SK-MEL-5 (cell line): ENCODE measurements at regions not wholly inside any gene's neighbourhood (a gene's known extent, or its start where the extent isn't known, plus 50 kb on each side); places are given as distances from the start of the nearest gene placed in this dataset.
"Not testable (repeated sequence)": the region's sequence is repeated elsewhere in the genome, so short reads cannot be mapped to it uniquely, and the experiment has no call there.

Experiments
- DNase-seq: peaks from one replicate; pipeline ENCODE4 v3.0.0-alpha.2; 2016; ENCODE audit warnings: low read depth, low spot score
- in situ Hi-C: cut with HindIII; loops from 2 replicates; pipeline ENCODE4 v1.10.0; 2016; ENCODE audit warnings: low sequenced_read_pairs, high pct_unique_total_duplicates, low pct_unique_long_range_greater_than_20kb

DNA sequence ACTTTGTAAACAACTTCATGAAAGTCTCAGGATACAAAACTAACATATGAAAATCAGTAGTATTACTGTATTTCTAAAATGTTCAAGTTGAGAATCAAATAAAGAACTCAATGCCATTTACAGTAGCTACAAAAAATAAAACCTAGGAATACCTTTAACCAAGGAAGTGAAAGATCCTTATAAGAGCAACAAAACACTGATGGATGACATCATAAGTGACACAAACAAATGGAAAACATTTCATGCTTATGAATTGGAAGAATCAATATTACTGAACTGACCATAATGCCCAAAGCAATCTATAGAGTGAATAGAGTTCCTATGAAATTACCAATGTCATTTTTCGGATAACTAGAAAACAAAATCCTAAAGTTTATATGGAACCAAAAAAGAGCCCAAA, 1038.1 kb downstream of the SUCLG1 start:
- in situ Hi-C loops: no loop called here
- DNase-seq: no peak

DNA sequence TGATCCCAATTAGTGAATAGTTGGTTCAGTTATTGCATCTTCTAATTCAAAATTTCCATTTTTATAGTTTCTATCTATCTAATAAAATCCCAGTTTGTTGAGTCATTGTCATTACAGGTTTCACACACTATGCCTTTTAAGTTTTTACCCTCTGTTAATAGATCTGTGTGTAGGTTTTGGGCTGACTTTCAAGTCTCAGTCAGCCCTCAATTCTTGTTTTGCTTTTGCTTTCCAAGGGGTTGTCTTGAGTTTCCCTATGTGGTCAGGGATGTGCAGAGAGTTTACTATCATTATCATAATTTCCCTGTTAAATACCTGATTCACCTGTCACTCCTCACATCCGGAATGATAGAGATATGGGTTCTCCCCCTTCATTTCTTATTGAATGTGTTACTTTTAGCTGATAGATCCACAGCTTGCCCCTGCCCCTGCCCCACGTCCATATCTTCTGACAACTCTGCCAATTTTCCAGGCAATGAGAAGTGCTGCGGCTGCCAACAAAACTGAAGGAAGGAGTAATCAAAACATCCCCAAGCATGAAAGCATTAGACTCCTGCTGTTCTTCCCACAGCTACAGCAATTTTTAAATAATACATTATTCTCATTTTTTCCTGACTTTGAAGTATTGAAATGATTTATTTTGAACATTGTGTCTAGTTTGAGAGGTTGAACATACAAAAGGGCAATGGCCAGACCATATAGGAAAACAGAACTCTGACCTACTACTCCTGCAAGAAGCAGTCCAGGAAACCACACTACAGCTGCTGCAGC, 1064.8 kb downstream of the SUCLG1 start:
- DNase-seq: no peak
- in situ Hi-C loops: no loop called here

DNA sequence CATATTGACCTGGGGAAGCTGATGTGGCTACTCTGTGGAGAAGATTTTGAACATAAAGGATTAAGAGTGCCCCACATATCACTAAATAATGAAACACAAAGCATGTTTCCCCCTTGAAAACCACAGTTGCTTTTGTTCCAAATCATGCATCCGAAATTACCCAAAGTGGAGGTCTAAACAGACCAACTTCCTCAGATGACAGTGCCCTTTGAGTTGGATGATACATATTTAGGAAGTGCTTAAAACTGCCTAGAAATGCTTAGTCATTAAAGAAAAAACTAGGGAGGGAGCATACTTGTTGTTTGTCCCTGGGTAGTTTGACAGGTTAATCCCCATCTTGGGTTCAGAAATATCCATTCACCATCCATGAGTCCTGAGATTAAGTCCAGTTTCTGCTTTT, 1070.3 kb downstream of the SUCLG1 start:
- in situ Hi-C loops: no loop called here
- DNase-seq: no peak

DNA sequence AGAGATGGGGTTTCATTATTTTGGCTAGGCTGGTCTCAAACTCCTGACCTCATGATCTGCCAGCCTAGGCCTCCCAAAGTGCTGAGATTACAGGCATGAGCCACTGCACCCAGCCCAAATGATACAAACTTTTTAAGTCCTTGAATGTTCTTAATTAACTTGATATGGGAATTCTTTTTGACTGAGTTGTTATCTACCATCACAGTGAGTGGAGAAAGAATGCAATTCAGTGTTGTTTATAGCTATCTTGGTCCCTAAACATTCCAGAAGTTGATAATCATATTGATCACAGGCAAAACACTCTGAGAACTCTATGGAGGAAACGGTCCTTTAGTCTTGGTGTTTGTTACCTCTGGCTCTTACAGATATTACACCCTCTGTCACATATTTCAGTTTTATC, 1072.5 kb downstream of the SUCLG1 start:
- no peak for DNase-seq
- in situ Hi-C loops: no loop called here

DNA sequence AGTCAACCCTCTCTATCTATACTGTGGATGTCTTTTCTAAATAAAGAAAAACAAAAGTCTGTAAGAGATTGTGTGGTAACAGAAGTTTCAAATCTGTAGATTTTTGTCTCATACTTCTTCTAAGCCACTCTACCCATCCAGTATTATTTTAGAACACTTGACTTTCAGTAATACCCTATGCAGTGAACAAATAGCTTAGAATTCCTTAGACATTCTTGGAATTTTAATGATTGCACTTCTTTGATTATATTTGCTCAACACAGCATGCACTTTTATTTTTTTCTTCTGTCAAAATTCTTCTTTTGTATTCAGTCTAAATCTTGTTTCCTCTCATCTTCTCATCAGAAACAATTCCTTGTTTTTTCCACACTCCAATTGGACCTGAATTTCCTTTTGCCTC, 1080.2 kb downstream of the SUCLG1 start:
- in situ Hi-C loops: no loop called here
- no peak for DNase-seq

DNA sequence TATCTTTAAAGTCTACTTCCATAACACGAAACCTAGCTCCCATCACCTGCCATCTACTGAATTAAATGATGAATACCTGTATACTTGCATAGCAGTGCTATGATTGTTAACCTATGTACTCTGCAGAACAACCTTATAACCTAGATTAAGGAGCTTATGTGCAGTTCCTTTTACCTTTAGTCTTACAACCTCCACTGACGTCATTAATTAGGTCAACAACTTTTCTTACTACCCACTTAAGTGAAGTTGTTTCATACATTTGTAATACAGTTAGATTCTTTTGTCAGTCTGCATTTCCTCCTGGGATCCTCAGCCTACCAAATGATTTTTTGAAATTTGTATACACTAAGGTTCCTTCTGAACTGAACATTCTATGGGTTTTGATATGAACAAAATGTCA, 1082.3 kb downstream of the SUCLG1 start:
- in situ Hi-C loops: no loop called here
- no peak for DNase-seq

DNA sequence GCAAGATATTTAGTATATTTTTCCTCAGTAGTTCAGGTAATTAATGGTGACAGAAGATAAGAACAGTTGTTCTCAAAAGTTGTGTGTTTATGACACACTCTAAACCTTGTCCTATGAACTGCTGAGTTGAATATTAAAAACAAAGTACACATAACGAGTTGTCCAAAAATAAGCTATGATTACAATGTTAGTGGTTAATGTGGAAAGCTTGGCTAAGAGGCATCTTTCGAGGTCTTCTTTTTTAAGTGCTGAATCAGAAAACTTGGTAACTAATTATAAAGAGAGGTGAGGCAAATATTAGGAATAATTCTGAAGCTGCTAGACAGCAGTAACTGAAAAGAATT, 1088.7 kb downstream of the SUCLG1 start:
- in situ Hi-C loops: no loop called here
- DNase-seq: no peak

DNA sequence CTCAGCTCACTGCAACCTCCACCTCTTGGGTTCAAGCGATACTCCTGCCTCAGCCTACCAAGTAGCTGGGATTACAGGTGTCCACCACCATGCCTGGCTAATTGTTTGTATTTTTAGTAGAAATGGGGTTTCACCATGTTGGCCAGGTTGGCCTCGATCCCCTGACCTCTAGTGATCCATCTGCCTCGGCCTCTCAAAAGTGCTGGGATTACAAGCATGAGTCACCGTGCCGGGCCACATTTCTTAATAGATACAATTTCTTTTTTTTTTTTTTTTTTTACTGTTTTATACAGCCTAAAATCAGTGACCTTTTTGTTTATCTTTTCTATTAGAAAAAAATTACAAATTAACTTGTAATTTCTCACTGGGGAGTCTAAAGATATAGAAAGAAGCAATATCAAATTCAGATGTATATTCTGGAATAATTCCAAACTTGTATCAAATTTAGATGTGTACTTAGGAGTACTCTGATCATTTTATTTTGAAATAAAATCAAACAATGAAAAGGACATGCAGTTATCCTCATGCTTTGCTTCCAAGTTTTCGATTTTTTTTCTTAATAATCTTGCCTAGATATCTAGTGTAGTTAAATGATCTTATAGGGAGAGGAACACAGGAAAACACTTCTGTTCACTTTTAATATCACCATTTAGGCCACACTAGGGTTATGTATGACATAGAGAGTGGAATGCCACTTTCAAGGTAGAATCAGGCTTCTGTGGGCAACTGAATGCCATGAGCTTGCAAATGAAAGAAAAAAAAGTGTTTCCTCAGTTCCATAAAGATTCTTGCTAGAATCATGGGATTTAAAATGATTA, 1089.3 kb downstream of the SUCLG1 start:
- in situ Hi-C loops: no loop called here

DNA sequence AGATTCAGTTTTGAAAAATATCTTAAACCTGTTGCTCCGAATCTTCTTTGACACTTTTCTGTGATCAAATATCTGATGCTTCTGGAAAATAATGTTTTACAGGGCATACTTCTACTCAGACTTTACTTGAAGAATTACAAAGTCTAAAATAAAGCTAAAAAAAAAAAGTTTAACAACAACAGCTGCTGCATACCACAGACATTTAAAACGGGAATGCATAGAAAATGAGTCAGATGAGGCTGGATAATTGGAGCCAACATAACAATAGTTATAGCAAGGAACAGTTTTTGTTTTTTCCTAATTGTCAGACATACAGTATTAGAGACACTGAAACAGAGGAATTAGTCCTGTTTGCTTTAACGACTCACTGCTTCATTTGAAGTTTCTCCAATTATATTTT, 1090.2 kb downstream of the SUCLG1 start:
- in situ Hi-C loops: no loop called here
- no peak for DNase-seq

More for the DNA sequence above, 1089.3 kb downstream of the SUCLG1 start:
- DNase-seq: no peak

DNA sequence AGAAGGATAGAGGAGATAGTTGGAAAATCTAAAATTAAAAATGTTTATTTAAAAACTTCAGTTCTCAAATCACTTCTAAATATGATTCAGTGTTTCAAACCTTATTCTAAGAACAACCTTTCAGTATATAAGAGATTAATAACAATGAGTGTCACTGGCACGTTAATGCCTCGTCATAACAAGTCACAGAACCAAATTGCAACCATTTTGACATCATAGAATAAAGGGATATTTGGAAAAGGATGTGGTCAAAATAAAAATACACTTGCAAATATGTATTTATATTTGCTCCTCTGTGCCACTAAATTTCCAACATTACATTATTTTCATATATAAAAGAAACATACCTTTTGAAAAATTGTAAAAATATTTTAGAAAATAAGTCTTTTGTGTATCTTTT, 1090.6 kb downstream of the SUCLG1 start:
- no peak for DNase-seq
- in situ Hi-C loops: no loop called here

DNA sequence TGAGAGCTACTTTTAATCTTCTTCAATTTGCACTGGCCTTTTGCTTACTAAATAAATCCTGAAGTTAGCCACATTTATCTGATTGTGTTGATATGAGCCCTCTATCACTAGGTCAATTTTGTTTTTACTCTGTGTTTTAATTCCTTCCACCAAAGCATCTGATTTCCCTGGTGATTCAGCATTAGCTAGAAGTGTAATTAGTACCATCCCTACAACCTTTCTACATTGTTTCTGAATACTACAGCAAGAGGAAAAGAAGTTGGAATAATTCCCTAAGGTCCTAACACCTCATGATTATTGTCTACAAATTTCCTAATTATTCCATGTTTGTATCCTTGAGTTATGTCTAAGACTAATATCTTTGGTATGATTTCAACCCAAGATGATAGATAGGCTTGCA, 1093.6 kb downstream of the SUCLG1 start:
- DNase-seq: no peak
- in situ Hi-C loops: no loop called here

DNA sequence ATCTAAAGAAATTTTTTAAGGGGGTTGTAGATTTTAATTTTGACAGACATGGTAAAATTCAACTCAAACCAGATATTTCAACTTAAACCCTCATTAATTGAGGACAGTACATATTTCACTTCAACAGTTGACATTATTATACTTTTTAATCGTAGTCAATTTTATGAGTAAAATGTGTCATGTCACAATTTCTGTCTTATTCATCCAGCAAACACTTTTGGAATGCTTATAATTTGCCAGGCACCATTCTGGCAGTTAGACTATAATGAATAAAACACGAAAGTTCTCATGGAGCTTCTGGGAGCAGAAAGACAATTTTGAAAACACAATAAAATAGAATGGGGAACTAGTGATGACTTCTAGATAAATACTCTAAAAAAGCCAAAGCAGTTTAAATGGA, 1094.8 kb downstream of the SUCLG1 start:
- in situ Hi-C loops: no loop called here
- no peak for DNase-seq

DNA sequence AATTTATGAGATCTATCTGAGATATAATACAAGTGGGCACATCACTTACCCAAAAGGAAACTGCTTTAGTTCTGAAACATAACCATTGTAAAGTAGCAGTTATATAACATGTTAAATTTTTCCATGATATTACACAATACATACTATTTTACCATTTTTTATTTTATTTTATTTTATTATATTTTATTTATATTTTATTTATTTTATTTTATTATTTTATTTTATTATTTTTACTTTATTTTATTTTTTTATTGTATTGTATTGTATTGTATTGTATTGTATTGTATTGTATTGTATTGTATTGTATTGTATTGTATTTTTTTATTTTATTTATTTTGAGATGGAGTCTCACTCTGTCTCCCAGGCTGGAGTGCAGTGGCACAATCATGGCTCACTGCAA, 1095.9 kb downstream of the SUCLG1 start:
- in situ Hi-C loops, DNase-seq: not testable (repeated sequence)

DNA sequence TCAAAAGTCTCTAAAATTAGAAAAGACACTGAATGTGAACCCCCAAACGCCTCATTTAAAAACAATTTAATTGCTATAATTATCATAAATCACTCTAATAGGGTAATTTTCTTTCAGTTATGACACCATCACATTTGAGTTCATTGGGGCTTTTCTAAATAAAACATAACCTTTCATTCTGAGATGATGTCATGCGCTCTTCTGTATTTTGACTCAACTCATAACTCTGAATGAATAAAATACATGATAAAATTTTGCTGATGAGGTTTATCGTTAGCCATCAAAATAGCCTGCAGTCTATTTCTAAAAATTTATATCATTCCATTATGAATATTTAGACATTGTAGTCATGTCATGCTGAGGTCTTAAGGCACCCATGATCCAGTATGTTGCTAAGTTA, 1099.7 kb downstream of the SUCLG1 start:
- DNase-seq: no peak
- in situ Hi-C loops: no loop called here

DNA sequence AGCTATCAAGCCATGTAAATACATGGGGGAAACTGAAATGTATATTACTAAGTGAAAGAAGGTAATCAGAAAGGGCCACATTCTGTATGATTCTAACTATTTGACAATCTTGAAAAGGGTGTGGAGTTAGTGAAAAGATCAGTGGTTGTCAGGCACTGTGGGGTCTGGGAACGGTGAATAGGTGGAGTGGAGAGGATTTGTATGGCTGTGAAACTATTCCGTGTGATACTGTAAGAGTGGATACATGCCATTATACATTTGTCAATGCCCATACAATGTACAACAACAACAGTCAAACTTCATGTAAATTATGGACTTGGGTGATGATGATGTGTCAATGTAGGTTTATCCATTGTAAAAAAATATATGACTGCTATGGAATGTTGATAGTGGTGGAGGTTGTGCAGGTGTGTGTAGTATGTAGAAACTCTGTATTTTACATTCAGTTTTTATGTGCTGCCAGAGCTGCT, 1116.2 kb downstream of the SUCLG1 start:
- in situ Hi-C loops: no loop called here

DNA sequence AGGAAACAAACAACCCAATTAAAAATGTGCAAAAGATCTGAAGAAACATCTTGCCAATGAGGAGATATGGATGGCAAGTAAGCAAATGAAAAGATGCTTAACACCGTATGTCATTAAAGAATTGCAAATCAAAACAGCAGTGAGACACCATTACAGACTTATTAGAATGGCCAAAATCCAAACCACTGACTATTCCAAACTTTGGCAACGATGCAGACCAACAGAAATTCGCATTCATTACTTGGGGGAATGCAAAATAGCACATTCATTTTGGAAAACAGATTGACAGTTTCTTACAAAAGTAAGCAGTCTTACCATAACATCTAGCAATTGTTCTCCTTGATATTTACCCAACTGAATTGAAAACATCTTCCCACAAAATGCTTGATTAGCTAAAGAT, 1118.7 kb downstream of the SUCLG1 start:
- in situ Hi-C loops: no loop called here

More for the DNA sequence above, 1116.2 kb downstream of the SUCLG1 start:
- no peak for DNase-seq

DNA sequence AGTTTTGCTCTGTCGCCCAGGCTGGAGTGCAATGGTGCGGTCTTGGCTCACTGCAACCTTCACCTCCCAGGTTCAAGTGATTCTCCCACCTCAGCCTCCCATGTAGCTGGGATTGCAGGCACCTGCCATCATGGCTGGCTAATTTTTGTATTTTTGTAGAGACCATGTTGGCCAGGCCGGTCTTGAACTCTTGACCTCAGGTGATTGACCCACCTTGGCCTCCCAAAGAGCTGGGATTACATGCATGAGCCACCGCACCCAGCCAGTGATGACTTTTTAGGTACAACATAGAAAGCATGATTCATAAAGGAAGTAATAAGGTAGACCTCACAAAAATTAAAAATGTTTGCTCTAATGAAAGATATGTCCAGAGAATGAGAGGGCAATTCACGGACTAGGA, 1119.1 kb downstream of the SUCLG1 start:
- DNase-seq, in situ Hi-C loops: not testable (repeated sequence)

More for the DNA sequence above, 1118.7 kb downstream of the SUCLG1 start:
- no peak for DNase-seq

DNA sequence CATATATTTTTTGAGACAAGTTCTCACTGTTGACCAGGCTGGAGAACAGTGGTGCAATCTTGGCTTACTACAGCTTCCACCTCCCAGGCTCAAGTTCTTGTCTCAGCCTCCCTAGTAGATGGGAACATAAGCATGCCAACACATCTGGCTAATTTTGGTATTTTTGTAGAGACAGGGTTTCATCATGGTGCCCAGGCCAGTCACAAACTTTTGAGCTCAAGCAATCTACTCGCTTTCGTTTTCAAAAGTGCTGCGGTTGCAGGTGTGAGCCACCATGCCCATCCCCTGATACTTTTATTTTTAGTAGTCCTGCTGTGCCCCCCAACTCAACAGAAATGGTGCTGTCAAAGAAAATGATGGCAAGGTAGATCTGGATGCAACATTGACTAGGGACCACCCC, 1127.3 kb downstream of the SUCLG1 start:
- in situ Hi-C loops: no loop called here
- no peak for DNase-seq

DNA sequence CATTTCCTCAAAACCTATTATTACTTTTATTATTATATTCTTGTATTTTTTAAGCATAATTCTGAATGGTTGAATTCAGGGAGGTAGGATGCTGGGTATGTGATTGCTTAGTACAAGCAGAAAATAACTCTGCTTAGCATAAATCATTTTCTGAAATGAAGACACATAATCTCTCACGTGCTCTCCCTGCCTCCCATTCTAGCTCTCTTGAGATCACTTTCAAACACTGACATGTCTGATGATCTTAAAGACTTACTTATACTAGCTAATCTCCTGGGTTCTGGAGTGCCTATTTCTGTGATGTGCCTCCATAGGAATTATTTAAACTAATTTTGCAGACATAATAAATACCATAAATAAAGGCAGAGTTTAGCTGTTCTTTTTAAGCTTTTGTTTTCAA, 1136.0 kb downstream of the SUCLG1 start:
- DNase-seq: peak; percentile 9
- in situ Hi-C loops: no loop called here
